Stimulated activated CD4-positive, alpha-beta T cell treated with anti-CD3 and anti-CD28 coated beads, TNF-alpha, amount 100 ng/mL, for 48 hours (primary cell): ENCODE measurements at regions not wholly inside any gene's neighbourhood (a gene's known extent, or its start where the extent isn't known, plus 50 kb on each side); places are given as distances from the start of the nearest gene placed in this dataset.
A peak's percentile ranks its signal among the peaks of the same experiment; 100 is the strongest.

Experiments
- DNase-seq, 3 donors: peaks; one replicate each; pipeline ENCODE4 v3.0.0-alpha.2; 2020; ENCODE audit warnings: low read depth in 3 of 3

DNA sequence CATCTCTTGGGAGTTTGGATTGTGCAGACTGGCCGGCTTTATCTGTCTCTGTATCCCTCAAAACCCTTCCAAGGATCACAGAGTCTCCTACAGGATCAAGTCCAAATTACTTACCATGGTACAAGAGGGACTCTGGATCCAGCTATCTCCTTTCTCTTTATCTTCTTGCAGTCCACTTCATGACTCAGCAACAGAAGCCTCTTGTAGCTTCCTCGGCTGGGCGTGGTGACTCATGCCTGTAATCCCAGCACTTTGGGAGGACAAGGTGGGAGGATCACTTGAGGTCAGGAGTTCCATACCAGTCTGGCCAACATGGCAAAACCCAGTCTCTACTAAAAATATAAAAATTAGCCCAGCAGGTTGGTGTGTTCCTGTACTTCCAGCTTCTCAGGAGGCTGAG is 189.7 kb downstream of the BCAT1 start:
- no peak for DNase-seq

DNA sequence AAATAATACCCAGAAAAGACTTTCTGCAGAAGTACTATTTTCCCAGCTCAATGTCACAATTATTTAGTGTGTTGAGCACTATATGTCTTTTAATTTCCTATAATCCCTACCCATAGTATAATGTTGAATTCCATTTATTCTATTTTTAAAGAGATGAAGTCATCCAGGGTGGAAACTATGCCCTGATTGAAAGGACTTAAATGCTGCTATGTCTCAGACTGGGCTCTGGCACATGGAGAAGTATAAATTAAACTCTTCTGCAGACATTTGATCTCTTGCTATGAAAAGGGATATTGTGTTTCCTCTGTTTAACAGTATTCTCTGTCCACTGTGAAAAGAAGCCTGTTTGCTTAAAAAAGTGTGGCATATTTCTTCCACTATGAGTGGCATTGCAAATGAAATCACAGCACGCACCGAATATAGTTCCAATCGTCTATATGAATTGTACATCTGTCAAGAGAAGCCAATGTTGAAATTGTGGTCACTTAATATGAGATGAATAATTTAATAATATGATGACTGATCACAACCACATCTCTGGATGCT is 192.3 kb downstream of the BCAT1 start:
- no peak for DNase-seq

DNA sequence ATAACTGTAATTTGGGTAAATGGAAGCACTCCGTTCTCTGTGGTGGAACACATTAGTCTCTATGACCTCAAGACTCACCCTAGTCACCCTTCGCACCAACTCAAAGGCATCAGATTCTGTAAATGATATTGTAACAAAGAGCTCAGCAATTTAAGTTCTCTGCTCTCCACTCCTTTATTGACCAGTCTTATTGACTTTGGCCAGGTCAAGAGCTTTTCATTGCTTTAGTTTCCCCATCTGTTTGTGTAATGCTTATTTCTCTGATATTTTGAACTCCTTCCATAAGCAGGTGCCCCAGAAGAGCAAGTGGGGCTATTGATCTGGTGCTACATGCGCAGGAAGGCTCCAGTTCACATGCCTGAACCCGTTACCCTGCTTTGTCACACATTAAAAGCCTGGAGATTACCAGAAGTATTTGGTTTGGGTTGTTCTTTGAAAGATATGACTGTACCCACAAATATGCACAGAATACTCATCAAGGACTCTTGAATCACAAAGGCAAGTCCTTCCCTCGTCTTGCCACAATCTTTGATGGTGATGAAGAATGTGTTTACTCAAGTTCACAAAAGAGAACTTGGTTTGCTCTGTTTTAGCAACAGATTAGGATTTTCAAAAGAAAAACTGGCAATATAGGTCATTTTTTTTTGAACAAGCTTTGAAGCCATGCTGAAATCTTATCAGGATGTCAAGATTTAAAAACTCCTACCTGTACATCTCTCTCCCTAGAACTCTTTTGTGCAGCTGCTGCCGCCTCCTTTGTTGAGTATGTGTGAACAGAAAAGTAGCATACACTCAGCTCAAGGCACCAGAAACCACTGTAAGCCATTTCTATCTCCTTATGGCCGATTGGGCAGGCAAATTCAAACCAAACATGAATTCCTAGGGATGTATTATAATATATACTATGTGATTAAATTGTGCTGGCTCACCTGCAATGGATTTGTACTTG is 193.9 kb downstream of the BCAT1 start:
- no peak for DNase-seq

DNA sequence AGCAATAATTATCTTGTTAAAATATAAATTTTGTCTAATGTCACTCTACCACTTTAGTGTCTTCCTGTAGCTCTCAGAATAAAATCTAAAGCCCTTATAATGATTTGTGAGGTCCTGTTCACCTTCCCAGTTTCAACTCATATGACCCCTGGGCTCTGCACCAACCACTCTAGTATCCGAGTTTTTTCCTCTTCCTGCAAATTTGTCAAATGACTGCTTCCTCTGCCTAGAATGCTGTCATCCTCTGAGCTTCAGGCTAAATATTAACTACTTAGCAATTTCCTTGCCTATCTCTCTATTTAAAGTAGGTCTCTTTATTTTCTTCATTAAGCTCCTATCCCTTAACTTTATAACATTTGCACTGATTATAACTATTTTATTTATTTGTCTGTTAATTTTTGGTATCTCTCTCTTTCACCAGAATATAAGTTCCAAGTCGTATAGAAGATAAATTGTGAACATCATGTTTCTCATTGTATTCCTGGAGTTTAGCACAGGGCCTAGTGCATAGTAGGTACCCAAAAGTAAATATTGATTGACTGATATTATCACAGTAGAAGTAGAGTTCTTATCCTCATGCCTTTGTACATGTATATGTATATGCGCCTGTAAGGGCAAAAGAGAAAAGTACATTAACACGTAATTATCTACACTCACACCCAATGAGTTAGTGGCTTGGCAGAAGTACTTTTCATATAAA is 196.0 kb downstream of the BCAT1 start:
- no peak for DNase-seq

DNA sequence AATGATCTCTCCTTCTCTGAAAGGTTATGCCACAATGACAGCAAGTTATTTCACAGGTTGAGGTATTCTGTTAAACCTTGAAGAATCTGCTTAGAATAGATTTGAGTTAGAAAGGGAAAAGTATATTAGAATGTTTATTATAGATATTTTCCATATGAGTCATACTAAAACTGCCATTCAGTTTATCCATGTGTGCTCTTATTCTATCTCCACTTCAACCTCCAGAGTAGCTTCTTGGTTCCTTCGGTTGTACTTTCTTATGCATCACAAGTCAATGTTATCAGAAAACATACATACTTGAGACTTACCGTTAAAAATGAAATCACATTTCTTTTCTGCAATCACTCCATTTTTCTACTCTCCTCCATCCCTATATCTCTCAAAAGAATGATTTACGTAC is 197.7 kb downstream of the BCAT1 start:
- DNase-seq = no peak

DNA sequence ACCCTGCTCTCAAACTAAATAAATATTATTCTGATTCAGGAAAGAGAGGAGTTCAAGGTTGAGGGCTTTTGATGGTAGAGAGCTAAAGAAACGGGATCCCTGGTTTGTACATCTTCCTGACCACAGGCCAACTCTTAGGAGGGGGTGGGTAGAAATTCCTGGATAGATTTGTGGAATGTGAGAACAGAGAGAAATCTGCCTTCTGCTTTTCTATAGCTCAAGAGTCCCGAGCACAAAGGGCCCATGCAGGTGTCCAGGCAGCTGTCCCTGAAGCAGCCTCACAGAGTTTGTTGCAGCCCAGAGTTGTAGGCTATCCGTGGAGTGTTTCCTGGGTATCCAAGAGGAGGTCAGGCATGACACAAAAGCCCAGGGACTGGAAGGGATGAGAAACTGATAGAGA is 198.6 kb downstream of the BCAT1 start:
- DNase-seq = no peak

DNA sequence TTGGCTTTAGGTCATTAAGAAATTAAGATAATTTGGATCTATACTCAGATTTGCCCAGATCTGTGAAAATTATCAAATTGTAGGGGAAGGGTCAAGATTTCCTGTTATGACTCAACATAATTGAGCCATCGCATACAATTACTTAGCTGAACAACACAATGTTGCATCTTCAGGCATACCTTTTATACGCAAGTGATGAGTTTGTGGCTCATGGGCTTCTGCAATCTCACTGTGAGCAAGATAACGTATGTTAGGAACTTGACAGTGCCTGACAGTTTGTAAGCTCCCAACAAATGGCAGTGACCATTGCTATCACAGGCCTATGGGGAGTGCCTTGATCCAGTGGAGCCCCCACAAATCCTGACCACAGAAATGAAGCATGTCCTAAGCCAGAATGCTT is 199.7 kb downstream of the BCAT1 start:
- DNase-seq = no peak

DNA sequence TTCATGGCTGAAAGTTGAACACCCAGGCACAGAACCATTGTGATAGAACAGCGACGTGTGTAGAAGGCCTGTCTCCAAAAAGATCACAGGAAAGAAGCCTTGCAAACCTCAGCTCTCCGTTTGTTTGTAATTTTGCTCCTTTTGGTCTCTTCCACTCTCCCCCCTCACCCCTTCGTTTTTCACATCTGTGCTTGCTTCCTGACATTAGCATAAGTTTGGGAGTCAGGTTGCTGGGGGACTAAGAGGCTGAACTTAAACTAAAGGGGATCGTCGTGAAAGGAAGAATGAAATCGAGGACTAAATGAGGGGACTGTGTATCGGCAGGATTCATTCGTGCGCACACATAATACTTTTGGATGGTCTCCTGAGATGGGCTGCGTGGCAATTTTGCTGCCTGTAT is 200.6 kb downstream of the BCAT1 start:
- DNase-seq = no peak

DNA sequence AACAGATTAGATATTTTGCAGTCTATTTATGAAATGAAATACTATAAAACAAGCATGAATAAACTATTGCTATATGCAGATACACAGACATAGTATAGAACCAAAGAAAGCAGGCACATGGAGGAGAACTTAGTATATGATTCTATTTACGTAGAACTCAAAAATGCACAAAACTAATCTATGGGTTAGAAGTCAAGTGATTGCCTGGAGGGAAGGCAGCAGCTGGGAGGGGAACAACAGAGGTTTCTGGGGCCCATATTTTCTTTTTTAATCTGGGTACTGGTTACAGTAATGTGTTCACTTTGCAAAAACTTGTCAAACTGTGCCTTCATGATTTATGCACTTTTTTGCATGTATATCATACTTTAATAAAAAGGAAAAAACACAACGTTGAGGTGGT is 202.0 kb downstream of the BCAT1 start:
- DNase-seq = no peak

DNA sequence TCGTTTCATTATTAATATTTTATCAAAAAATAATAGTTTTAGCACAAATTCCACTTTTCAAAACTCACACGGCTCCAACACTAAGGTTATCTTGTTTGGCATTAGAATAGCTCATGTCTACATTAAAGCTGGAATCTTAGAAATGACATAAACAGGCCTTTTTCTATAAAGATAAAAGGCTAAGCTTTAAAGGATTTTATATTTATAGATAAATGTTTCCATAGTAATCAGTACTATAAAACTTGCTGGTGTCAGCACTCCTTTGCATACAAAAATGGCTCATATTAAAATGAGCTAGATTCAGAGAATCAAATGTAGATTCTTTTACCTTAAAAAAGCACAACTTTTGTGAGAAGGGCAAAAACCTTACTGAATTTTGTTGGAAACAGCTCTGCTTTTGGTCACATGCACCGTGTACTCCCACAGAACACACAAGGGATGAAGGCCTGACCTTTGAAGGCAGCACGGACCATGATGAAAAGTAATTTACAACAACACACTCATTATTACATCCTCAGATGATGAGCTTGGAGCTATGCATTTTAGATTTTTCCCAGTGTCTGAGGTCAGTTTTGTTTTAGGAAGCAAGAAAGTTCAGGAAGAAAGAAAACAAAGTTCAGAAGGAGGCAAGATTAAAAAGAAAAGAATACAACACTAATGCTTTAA is 202.8 kb downstream of the BCAT1 start:
- DNase-seq = no peak

DNA sequence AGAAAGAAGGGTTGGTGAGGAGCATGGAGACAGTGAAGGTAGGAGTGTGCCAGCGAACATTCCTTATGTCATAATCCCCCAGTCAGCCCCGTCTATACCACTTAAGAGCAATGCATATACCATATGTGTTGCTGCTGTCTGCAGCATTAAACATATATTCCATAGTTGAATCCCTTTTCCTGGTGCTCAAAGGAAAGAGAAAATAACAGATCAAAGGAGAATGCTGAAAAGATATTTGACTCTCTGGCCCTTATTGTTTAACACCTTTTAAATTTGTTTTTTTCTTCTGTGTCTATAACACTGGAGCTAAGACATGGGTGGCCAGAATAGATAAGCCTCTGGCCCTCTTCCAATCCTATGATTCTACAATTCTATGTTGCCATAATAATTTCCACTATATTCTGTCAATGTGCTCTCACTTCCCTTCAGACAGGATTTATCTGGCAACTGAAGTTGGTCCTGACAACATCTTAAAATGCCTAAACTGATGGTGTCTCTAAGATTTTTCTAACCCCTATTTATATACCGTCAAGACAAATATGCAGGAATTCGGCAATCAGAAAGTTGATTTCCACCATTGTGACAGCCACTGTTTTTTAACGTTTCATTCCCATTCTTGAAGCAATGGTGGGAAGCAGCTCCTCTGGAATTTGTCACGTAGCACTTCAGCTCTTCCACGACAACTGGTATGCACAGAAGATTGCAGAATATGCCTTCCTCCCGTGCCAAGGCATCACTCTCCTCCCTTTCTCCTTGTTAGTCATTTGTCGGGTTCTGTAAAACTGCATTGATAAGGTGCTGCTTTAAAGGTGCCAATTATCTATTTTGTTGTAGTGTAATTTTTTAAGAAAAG is 204.7 kb downstream of the BCAT1 start:
- DNase-seq = no peak

DNA sequence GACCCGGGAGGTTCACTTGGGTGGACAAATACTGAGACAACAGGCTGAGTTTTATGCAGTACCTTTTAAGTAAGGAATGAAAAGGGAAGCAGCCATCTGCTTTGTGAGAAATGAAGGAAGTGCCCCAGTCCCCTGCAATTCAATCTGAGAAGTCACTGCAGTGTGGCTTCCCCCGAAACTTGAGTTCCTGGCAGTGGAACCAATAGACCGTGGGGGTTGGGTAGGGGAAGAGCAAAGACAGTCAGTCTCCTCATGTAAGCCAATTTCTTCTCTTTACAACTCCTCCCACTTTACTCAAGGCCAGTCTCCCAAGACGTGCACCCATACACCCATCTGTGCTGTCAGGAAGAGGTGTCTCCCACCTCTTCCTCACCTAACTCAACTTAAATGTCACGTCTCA is 206.5 kb downstream of the BCAT1 start:
- DNase-seq = no peak

DNA sequence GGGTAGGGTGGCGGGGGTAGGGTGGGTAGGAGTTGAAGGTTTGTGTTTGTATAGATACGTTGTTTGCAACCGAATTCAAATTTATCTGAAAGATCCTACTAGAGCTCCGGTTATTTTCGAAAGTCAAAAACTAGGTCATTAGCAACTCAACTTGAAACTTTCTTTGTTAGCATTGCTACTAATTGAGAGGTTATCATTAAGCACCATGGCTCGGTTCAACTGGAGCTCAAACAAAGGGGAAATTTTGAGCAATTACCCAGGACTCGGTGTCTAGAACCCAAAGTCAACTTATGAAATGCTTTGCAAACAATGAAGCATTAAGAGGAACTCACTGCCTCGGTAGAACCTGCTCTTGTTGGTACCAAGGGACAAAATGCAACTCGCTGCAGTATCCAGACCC is 207.7 kb downstream of the BCAT1 start:
- DNase-seq = no peak

DNA sequence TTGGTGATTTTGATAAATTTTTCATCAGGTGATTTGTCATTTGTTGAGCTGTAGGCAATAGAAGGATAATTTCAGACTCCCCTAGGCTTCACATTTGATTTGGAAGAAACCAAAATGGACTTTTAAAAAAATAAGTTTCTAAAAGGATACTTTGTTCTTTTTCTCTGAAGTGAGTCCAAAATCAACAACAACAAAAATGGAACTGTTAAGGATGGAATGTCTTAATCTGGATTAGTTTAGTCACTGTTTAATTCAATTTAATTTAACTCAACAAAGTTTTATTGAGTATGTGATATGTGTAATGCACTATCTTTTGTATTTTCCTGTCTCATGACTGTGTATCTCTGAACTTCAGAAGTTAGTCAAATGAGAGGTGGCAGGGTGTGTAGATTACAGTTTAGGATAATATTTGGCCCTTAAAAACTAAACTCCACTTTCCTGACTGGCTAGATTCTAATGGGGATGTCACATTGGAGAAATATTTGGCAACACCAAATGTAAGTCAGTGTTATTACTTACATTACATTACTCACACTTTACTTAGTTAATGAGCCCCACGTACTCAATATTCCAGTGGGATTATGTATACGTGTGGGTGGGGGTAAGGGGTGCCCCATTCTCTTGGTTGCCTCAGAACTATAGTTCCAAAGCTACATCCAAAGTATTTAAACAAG is 209.7 kb downstream of the BCAT1 start:
- no peak for DNase-seq

DNA sequence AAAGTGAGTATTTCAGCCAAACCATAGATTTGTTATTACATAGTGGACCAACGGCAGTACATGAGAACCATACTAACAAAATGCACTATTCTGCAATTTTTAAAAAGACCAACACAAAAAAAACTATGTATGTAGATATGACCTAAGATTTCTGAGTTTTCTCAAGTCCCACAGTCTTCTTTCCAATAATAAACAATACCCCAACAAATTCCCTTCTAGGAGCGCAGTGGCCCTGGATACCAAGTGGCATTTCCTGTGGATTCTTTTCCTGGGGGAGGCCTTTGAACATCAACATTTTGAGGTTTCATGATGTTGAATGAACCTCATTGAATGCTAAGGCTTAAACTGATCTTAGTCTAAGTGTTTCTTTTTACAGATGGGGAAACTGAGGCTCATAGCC is 210.5 kb downstream of the BCAT1 start:
- DNase-seq = no peak

DNA sequence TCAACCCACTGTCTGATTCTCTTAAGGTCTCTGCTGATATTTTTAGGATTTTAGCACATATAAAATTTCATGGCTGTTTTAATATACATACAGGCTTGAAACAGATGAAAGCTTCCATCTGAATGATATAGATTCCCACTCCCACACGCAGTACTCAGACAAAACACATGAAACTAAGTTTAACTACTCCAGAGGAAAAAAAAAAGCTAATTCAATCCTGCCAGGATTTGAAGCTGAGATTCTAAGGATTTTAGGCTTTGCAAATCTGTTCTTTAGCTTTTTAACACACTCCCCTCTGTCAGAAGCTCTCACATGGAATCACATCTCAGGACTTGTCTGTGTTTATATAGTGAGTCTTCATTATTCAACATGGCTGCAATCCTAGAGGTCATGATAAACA is 217.3 kb downstream of the BCAT1 start:
- DNase-seq = no peak

DNA sequence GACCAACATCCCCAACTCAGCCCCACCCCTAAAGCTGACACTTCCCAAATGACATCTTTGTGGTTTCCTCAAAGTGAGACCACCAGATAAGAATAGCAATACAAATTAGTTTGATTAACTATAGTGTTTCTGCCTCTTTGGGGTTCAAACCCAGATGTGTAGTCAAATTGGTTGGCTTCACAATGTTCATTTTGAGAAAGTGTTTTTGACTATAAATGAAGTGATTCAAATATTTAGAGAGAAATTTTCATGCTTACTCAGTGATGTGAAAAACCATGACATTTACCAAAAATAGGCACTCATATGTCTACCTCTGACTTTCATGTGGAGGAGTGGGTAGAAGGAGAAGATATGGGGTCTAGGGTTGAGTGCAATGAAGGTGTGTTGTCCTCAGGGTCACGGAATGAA is 218.4 kb downstream of the BCAT1 start:
- no peak for DNase-seq

DNA sequence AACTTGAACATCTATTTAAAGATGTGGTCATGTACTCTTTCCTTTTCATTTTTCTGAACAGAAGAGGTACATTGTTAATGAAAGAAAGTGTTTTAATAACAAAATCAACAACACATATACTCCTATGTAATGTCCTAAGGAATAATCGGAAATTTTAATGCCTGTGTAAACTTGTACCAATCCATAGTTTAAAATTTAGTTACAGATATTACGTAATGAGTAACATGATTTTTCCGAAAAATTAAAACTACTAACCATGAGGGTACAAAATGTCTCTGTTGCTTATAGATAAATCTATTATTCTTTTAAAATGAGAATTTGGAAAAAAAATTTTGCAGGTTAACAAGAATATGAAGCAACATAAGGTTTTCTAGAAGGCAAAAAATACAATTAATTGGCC is 220.1 kb downstream of the BCAT1 start:
- no peak for DNase-seq

DNA sequence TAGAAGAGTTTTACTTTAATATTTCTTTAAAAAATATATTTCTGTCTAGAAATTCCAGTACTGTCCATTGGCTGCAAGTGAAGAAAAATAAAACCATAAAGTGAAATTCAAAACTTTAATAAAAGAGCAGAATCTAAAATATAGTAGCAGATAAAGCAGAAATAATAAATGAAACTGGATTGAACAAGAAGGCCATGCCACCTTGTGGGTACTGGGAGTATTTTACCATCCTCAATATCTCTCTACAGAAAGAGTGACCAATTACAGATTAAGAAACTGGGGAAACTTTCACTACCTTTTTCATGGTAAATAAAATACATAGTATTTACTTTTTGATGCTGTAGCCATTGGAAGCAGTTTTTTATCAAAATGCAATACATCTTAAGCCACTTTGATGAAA is 220.5 kb downstream of the BCAT1 start:
- DNase-seq = no peak

DNA sequence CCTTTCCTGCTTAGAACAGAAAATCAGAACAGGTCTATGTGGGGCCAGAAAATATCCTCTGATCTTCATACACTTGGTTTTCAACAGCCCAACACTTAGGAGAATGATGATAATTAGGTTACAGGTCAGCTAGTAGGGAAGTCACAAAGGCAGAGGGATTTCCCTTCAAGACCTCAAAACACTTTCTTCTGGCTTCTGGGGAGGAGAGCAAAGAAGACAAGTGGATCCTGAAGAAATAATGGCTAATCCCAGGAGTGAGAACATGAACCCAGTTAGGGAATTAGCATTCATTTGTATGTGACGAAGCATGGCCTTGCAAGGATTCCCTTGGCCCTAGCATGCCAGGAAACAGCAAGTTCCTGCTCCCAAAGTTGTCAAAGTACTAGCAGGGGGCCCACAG is 223.3 kb downstream of the BCAT1 start:
- no peak for DNase-seq

DNA sequence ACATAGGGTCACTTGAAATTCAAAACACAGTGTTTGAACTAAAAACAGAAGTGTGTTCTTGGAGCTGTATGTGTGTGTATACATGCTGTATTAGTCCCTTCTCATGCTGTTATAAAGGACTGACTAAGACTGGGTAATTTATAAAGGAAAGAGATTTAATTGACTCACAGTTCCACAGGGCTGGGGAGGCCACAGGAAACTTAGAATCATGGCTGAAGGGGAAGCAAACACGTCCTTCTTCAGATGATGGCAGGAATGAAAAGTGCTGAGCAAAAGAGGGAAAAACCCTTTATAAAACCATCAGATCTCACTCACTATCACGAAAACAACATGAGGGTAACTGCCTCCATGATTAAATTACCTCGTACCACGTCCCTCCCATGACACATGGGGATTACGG is 224.1 kb downstream of the BCAT1 start:
- DNase-seq = peak in 1 of 3 donors; percentile 20
